Adrenal gland (tissue), 9 donors: ENCODE measurements at regions not wholly inside any gene's neighbourhood (a gene's known extent, or its start where the extent isn't known, plus 50 kb on each side); places are given as distances from the start of the nearest gene placed in this dataset.

ENCODE experiments used
- DNase-seq, 7 donors: peaks; one replicate each; pipeline ENCODE4 v3.0.0-alpha.2; 2019 to 2020
- H3K27ac ChIP-seq, 5 donors: fragments of 200-600 bp; sonication (generic) in 4 of 5; 1 replicate in 3 of 5; 2 replicates in 2 of 5; pipeline versions ENCODE4 v1.5.1 to v1.8.0; 2016 to 2020; ENCODE audit warnings: mild to moderate bottlenecking in 1 of 5
- H3K27me3 ChIP-seq: fragments of 200-600 bp; 2 replicates; pipeline ENCODE4 v1.8.0; 2021
- H3K36me3 ChIP-seq, 2 donors: fragments of 200-600 bp; replicated peaks in 1 of 2; 1 replicate in 1 of 2; 2 replicates in 1 of 2; pipeline versions ENCODE4 v1.5.1 to v1.8.0; 2018 to 2022
- H3K4me1 ChIP-seq, 2 donors: fragments of 200-600 bp; replicated peaks in 1 of 2; 1 replicate in 1 of 2; 2 replicates in 1 of 2; pipeline versions ENCODE4 v1.5.1 to v1.8.0; 2018 to 2021
- H3K4me3 ChIP-seq, 4 donors: fragments of 200-600 bp; sonication (generic) in 3 of 4; one replicate each; pipeline ENCODE4 v1.5.1; 2016 to 2018
- H3K9me3 ChIP-seq, 3 donors: fragments of 200-600 bp; sonication (generic) in 1 of 3; replicated peaks in 1 of 3; 1 replicate in 2 of 3; 2 replicates in 1 of 3; pipeline versions ENCODE4 v1.5.1 to v1.8.0; 2016 to 2021
- POLR2A ChIP-seq, 2 donors: fragments of 450-650 bp; IDR thresholded peaks; one replicate each; pipeline ENCODE4 v1.6.1; 2017; ENCODE audit warnings: antibody characterized with exemption in 2 of 2, mild to moderate bottlenecking in 2 of 2, moderate library complexity in 1 of 2
- WGBS, 4 donors: extraction: QIAGEN DNeasy Blood & Tissue Kit in 2 of 4; methylation state at CpG; one replicate each; pipeline versions ENCODE4 v1.1.5 to v1.1.7; 2013 to 2017; 5-methylcytosine and 5-hydroxymethylcytosine counted together
- intact Hi-C, 2 donors: fragments of 100-400 bp; cut with DNase I; formaldehyde crosslinking; loops; one replicate each; pipeline versions ENCODE4 v1.14.1 to v1.15.0; 2022 to 2023
- TF ChIP-seq, protein P1 (sequence below), 6 experiments: fragments of 450-650 bp in 4 of 6; fragments of 200-600 bp in 2 of 6; sonication (generic) in 1 of 6; IDR thresholded peaks; 1 replicate in 5 of 6; 2 replicates in 1 of 6; pipeline versions ENCODE4 v1.5.1 to v1.8.0; 2016 to 2021; ENCODE audit warnings: antibody characterized with exemption in 6 of 6, mild to moderate bottlenecking in 2 of 6, moderate library complexity in 1 of 6
- donor health status: healthy with polysubstance abuse.
- donor health status: Bipolar disorder and iron deficiency.
- donor health status: DM: yes; HTN: yes; CAD: no.
- donor health status: DM: no; HTN: no; CAD: no.
- donor health status: DM: no; HTN: no; CAD: no.

DNA sequence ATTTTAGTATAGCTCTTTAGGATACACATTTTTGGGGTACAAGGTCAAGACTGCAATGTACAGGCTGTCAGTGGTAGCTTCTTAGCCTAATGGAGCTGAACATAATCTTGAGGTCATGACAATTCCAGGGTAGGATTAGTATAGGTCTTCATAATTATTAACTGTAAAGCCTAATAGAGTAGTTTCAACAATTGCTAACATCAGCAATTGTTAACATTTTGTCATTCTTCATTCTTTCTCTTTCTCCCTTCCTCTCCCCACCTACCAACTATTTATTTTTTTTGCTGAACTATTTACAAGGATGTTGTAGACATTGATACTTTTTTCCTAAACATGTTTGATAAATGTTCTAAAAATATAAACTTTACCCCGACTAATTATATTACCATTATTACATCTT lies 461.3 kb upstream of the DCC start:
- Histone ChIP-seq H3K27ac (no peak overlapping the region), H3K4me1 (no peaks in the 10 kb centered on the region), H3K4me3 (no peak overlapping the region), H3K36me3 (no peaks in the 10 kb centered on the region), H3K9me3 (no peaks in the 10 kb centered on the region), H3K27me3 (no peaks in the 10 kb centered on the region)
- DNase-seq: no peak
- no peak for TF ChIP-seq POLR2A (IDR thresholded peaks at IDR 0.05)
- TF ChIP-seq, protein P1, sequence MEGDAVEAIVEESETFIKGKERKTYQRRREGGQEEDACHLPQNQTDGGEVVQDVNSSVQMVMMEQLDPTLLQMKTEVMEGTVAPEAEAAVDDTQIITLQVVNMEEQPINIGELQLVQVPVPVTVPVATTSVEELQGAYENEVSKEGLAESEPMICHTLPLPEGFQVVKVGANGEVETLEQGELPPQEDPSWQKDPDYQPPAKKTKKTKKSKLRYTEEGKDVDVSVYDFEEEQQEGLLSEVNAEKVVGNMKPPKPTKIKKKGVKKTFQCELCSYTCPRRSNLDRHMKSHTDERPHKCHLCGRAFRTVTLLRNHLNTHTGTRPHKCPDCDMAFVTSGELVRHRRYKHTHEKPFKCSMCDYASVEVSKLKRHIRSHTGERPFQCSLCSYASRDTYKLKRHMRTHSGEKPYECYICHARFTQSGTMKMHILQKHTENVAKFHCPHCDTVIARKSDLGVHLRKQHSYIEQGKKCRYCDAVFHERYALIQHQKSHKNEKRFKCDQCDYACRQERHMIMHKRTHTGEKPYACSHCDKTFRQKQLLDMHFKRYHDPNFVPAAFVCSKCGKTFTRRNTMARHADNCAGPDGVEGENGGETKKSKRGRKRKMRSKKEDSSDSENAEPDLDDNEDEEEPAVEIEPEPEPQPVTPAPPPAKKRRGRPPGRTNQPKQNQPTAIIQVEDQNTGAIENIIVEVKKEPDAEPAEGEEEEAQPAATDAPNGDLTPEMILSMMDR (IDR thresholded peaks at IDR 0.05): no peak
- intact Hi-C loops: no loop called here
- 84 to 90% (median 87%) methylated on average over 1 of the region's 1 CpG for WGBS, 4 donors

DNA sequence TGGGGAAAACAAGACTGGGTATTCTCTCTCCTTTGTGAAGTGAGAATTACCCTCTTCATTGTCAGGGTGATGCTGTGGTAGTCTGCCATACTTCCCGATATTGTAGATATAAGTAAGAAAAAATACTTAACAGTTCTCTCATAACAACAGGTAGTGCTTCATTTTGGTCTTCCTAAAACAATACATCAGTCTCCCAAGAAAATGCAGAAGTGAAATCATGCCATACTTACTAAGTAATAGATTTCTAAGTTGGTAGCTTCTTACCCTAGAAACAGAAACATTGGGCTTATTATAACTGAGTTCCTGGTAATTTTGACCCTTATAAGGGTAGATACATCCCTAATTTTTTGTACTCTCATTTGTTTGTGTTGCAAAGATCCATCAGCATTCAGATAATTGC lies 460.7 kb upstream of the DCC start:
- Histone ChIP-seq H3K9me3 (no peaks in the 10 kb centered on the region), H3K36me3 (no peaks in the 10 kb centered on the region), H3K27me3 (no peaks in the 10 kb centered on the region), H3K4me3 (no peak overlapping the region), H3K27ac (no peak overlapping the region), H3K4me1 (no peaks in the 10 kb centered on the region)
- intact Hi-C loops: no loop called here
- DNase-seq: no peak
- 50 to 89% (median 79%) methylated on average over 1 of the region's 1 CpG for WGBS, 4 donors
- no peak for TF ChIP-seq POLR2A (IDR thresholded peaks at IDR 0.05)
- TF ChIP-seq, protein P1 (IDR thresholded peaks at IDR 0.05): no peak

DNA sequence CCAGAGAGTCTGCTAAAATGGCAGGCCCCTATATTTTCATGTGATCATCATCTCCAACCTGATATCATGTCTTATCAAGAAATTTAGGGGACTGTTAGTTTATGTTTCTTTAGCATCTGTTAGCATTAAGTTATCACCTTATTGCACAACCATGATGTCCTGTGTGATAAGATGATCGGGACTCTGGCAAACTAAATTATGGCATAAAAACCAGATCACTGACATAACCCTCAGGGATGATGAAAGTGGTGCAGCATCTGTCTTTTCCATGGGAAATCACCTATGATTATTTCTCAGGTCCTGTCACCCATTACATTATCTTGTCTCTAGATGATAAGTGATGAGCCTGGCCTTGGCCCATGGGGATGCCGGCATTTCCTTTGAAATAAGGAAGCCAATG lies 458.6 kb upstream of the DCC start:
- Histone ChIP-seq H3K27me3 (no peaks in the 10 kb centered on the region), H3K4me1 (no peaks in the 10 kb centered on the region), H3K9me3 (no peaks in the 10 kb centered on the region), H3K36me3 (no peaks in the 10 kb centered on the region), H3K27ac (no peak overlapping the region), H3K4me3 (no peak overlapping the region)
- 48 to 65% (median 56%) methylated on average over 2 of the region's 2 CpGs for WGBS, 4 donors
- intact Hi-C loops: no loop called here
- no peak for TF ChIP-seq POLR2A (IDR thresholded peaks at IDR 0.05)
- TF ChIP-seq, protein P1 (IDR thresholded peaks at IDR 0.05): no peak
- DNase-seq: no peak

DNA sequence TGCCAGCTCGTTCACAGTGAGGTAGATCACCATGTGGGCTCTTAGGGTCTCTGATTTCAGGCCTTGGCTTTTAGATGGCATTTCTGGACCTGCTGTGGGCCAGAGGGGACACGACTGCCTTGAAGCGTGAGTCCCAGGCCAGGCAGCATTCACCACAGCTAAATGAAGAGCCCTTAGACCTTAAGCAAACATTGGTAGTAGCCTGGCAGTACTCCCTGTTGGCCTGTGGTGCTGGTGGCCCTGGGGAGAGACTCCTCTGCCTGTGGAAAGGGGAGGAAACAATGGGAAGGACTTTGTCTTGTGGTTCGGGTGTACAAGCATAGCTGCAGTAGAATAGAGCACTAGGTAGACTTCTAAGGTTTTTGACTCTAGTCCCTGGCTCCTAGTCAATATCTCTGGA lies 456.0 kb upstream of the DCC start:
- Histone ChIP-seq H3K9me3 (no peaks in the 10 kb centered on the region), H3K4me3 (no peak overlapping the region), H3K36me3 (no peaks in the 10 kb centered on the region), H3K27ac (no peak overlapping the region), H3K27me3 (no peaks in the 10 kb centered on the region), H3K4me1 (no peaks in the 10 kb centered on the region)
- intact Hi-C loops: no loop called here
- TF ChIP-seq POLR2A (IDR thresholded peaks at IDR 0.05): no peak
- TF ChIP-seq, protein P1 (IDR thresholded peaks at IDR 0.05): no peak
- WGBS, 4 donors: 61 to 86% (median 78%) methylated on average over 4 of the region's 4 CpGs
- DNase-seq: no peak
